ENCODE measurements at regions not wholly inside any gene's neighbourhood (a gene's known extent, or its start where the extent isn't known, plus 50 kb on each side); places are given as distances from the start of the nearest gene placed in this dataset.

DNA sequence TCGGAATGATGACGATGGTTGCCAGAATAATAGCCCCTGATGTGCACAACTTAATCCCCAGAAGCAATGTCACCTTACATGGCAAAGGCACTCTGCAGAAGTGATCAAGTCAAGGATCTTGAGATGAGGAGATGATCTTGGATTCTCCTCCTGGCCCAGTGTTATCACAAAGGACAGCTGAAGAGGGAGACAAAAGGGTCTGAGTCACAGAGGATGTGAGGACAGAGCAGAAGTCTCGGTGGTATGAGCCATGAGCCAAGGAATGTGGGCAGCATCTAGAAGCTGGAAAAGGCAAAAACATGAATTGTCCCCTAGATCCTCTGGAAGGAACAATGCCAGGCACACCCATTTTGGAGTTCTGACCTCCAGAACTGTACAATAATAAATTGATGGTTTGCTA is 358.5 kb downstream of the MYCN start:
- TF ChIP-seq, protein P1, sequence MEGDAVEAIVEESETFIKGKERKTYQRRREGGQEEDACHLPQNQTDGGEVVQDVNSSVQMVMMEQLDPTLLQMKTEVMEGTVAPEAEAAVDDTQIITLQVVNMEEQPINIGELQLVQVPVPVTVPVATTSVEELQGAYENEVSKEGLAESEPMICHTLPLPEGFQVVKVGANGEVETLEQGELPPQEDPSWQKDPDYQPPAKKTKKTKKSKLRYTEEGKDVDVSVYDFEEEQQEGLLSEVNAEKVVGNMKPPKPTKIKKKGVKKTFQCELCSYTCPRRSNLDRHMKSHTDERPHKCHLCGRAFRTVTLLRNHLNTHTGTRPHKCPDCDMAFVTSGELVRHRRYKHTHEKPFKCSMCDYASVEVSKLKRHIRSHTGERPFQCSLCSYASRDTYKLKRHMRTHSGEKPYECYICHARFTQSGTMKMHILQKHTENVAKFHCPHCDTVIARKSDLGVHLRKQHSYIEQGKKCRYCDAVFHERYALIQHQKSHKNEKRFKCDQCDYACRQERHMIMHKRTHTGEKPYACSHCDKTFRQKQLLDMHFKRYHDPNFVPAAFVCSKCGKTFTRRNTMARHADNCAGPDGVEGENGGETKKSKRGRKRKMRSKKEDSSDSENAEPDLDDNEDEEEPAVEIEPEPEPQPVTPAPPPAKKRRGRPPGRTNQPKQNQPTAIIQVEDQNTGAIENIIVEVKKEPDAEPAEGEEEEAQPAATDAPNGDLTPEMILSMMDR (conservative IDR thresholded peaks at IDR 0.05 in 1 of 2, IDR thresholded peaks at IDR 0.05 in 1 of 2; ENCODE audit: extremely low read depth in 1 of 2, insufficient read depth in 1 of 2, low read depth in 1 of 2, low read length in 2 of 2), result no peak
- no peak for TF ChIP-seq EZH2 (IDR thresholded peaks at IDR 0.05; ENCODE audit: borderline replicate concordance, low read length)
